DMS114 treated with DMSO at 0.1 percent for 48 hours (cell line): ENCODE measurements at regions not wholly inside any gene's neighbourhood (a gene's known extent, or its start where the extent isn't known, plus 50 kb on each side); places are given as distances from the start of the nearest gene placed in this dataset.

ENCODE experiments used
- DNase-seq: peaks from one replicate; lab custom pipeline; 2025; ENCODE audit not compliant: unreplicated experiment; lab: John Stamatoyannopoulos, UW

- no peak for DNase-seq
These were observed 433.6 kb upstream of the ZP4 start for GRCh38 chr1:238324211-238324864.

- no peak for DNase-seq
These were observed 432.8 kb upstream of the ZP4 start for GRCh38 chr1:238323490-238323889.

- no peak for DNase-seq
These were observed 429.2 kb upstream of the ZP4 start for GRCh38 chr1:238319957-238320356.

GRCh38 chr1:238318294-238319110, 427.8 kb upstream of the ZP4 start:
- no peak for DNase-seq

- no peak for DNase-seq
These were observed 422.2 kb upstream of the ZP4 start for GRCh38 chr1:238312969-238313368.

- DNase-seq: no peak
These were observed 415.7 kb upstream of the ZP4 start for GRCh38 chr1:238306411-238306810.

GRCh38 chr1:238302646-238303045, 411.9 kb upstream of the ZP4 start:
- no peak for DNase-seq

GRCh38 chr1:238296371-238296770, 405.6 kb upstream of the ZP4 start:
- no peak for DNase-seq

GRCh38 chr1:238293075-238293474, 402.4 kb upstream of the ZP4 start:
- no peak for DNase-seq

GRCh38 chr1:238281418-238281817, 390.7 kb upstream of the ZP4 start:
- no peak for DNase-seq

- no peak for DNase-seq
These were observed 389.1 kb upstream of the ZP4 start for GRCh38 chr1:238279694-238280380.

- DNase-seq: no peak
These were observed 381.4 kb upstream of the ZP4 start for GRCh38 chr1:238272145-238272544.

- no peak for DNase-seq
These were observed 375.1 kb upstream of the ZP4 start for GRCh38 chr1:238265866-238266265.

GRCh38 chr1:238264951-238265350, 374.2 kb upstream of the ZP4 start:
- no peak for DNase-seq

- no peak for DNase-seq
These were observed 367.8 kb upstream of the ZP4 start for GRCh38 chr1:238258510-238258909.

- no peak for DNase-seq
These were observed 366.4 kb upstream of the ZP4 start for GRCh38 chr1:238257018-238257621.

GRCh38 chr1:238254935-238255334, 364.2 kb upstream of the ZP4 start:
- DNase-seq: no peak

- DNase-seq: peak; percentile 13
These were observed 361.5 kb upstream of the ZP4 start for GRCh38 chr1:238252033-238252802.

- no peak for DNase-seq
These were observed 357.6 kb upstream of the ZP4 start for GRCh38 chr1:238248356-238248755.

GRCh38 chr1:238242181-238242580, 351.5 kb upstream of the ZP4 start:
- DNase-seq: no peak

- no peak for DNase-seq
These were observed 350.9 kb upstream of the ZP4 start for GRCh38 chr1:238241607-238242006.
